HG02870 (cell line): ENCODE measurements at regions not wholly inside any gene's neighbourhood (a gene's known extent, or its start where the extent isn't known, plus 50 kb on each side); places are given as distances from the start of the nearest gene placed in this dataset.

Source experiments
- ATAC-seq: cut with Tn5 transposase; IDR thresholded peaks from one replicate; pipeline ENCODE4 v1.9.1; 2021; ENCODE audit warnings: mild to moderate bottlenecking, moderate library complexity; ENCODE audit not compliant: unreplicated experiment

GRCh38 chr16:66315210-66315825 is 51.2 kb upstream of the CDH5 start:
- peak; percentile 93 for ATAC-seq

GRCh38 chr16:66311306-66311705 is 55.2 kb upstream of the CDH5 start:
- ATAC-seq = no peak

- no peak for ATAC-seq
These were observed 57.2 kb upstream of the CDH5 start for GRCh38 chr16:66309215-66309807.

GRCh38 chr16:66308096-66308495 is 58.4 kb upstream of the CDH5 start:
- no peak for ATAC-seq

- ATAC-seq = no peak
These were observed 59.9 kb upstream of the CDH5 start for GRCh38 chr16:66306366-66307150.

DNA sequence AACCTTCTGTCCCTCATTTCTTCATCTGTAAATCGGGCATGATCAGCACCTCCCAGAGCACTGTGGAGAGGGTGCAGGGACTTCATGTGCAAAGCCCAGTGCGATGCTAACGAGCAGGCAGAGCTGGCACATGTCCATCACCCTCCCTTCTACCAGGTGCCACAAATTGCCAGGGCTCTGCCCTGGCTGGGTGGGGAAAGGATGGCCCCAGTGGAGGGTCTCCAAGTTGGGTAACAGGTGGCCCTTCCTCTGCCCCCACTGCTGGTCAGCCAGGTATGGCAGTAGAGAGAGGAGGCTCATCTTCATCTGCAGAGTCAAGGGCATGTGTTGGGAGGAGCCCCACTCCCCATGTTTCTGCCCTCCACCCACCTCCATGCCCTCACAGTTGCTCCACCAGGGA is 61.5 kb upstream of the CDH5 start:
- ATAC-seq = no peak

GRCh38 chr16:66304151-66304550 is 62.3 kb upstream of the CDH5 start:
- ATAC-seq = no peak

DNA sequence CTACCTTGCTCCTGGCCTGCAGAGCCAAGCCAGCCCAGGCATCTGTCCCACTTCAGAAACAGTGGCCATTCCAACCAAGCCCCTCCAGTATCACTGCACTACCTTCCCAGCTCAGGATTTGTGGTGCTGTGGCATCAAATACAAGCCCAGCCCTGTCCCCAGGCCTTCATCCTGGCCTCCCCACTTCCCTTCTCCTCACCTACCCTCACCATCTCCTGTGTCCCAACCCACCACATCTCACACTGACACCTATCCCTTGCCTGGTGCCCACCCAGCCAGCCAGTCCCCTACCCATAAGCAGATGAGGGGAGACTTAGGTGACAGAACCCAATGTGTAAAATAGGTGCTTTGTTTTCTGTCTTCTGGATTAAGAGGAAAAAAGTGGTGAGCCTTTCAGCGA is 66.0 kb upstream of the CDH5 start:
- ATAC-seq = no peak

DNA sequence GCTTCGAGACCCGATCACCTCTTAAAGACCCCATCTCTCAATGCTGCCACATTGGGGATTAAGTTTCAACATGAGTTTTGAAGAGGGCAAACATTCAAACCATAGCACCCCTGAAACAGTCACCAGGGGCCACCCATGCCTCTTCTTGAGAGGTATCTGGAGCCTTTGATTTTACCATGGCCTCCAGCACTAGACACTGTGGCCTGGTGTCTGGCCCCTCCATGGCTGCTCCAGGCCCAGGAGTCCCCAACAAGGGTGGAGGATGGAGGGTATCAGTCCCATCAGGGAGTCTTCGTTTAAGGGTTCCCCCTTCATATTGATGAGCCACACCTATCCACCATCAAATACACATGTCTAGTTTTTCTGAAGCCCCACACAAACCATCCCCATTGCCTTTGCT is 66.5 kb upstream of the CDH5 start:
- ATAC-seq = no peak

GRCh38 chr16:66299349-66299748 is 67.1 kb upstream of the CDH5 start:
- ATAC-seq = no peak

DNA sequence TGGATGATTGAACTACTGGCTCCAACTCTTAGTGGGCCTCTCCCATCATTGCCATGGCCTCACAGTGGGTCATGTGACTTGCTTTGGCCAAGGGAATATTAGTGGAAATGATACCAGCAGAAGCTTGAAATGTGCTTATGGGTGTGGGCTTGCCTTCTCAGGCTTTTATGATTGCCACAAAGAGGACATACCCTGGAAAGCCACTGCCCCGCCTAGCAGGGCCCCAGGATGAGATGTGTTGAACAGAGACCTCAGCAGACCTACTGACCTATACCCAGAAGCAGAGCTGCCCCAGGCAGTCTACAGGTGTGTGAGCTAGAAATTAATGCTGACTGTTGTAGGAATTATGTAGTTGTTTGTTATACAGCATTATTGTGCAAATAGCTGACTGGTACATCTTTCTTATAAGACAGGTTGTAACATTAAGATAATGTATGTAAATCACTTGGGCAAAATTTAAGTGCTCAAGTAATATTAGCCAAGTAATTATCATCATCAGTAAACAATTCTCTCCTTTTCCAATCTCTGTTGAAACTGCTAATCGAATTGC is 67.8 kb upstream of the CDH5 start:
- no peak for ATAC-seq

DNA sequence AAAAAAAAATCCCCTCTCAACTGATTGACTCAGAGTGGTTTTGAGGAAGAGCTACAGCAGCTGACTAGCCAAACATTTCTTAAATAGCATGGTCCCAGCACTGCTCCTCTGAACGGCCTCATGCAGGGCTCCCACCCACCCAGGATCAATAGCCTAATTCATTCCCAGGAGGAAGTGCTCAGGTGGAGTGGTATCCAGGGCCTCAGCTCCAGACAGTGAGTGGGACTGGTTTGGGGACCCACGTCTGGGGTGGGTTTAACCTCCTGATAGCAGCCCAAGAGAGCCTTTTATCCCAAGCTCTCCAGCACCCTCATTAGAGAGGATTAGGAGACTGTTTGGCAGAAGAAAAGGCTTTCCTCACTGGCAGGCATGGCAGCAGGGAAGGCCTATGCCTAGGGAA is 68.5 kb upstream of the CDH5 start:
- no peak for ATAC-seq

DNA sequence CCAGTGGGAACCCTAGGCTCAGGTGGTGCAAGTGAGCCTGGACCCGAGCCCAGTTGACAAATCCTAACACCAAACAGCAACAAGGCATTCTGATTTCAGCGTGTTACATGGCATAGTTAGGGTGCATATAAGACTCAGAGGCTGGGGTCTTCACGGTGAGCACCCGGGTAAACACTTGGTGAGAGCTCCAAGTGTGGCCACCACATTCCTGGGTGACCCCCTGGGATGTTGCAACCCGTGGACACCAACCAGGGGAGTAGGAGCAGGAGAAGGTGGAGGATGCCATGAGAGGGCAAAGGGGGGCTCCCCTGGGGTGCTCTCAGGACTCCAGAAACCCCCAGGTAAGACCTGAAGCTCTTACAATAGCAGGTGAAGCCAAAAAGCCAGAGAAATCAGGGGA is 69.9 kb upstream of the CDH5 start:
- no peak for ATAC-seq

DNA sequence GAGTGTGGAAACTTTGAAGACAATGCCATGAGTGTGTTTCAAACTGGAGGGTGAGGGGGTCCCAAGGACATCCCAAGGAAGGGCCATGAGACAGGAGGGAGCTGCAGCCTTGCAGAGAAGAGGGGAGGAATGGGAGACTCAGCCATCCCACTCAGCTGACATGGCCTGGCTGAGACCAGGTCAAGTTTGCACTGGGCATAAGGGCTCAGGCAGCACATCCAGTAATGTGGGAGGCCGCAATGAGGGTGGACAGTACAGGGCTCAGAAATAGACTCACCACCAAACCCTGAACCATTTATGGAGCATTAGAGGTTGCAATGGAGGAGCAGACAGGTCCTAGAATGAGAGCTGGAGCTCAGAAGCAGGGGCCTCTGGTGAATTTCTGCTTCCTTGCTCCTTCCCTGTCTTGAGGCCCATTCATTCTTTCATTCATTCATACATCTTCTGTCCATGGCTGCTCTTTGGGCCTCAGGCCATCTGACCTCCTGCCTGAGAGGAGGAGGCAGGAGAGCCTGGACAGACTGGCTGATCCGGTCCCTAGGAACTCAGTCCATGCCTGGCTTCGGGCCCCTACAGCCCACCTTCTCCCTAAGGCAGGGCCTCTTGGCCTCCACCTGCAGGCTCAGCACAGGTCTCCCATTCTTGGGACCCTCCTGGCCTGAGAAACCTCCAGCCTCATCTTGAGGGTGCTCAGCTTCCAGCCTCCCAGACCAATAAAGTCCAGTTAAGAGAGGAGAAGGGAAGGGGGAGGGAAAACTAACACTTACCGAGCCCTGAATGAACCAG is 70.5 kb upstream of the CDH5 start:
- no peak for ATAC-seq

- ATAC-seq = no peak
These were observed 71.3 kb upstream of the CDH5 start for GRCh38 chr16:66295213-66295612.

- no peak for ATAC-seq
These were observed 72.0 kb upstream of the CDH5 start for GRCh38 chr16:66294507-66294906.

- ATAC-seq = no peak
These were observed 72.6 kb upstream of the CDH5 start for GRCh38 chr16:66293932-66294331.

DNA sequence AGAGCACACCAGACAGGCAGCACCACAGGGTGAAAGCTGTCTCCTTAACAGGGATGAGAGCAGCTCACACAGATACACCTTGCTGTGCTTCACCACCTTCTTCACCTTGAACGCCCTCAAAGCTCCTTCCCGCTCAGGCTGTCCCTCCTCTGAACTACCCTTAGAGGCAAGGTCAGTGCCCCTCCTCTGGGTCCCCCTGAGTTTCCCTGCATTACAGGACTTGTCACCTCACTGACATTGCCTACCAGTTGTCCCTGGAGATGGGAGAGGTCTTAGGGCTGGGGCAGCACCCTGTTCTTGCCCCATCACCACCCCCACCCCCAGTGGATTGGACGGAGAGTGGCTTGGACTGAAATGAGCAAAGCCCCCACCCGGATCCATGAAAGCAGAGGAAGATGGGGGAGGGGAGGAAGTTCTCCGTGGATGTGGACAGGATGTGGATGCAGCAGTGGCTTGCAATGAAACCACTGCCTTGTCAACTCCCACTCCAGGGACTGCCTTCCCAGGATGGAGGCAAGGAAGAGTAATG is 73.2 kb upstream of the CDH5 start:
- ATAC-seq = no peak

- ATAC-seq = no peak
These were observed 74.1 kb upstream of the CDH5 start for GRCh38 chr16:66292241-66292935.

- no peak for ATAC-seq
These were observed 74.7 kb upstream of the CDH5 start for GRCh38 chr16:66291833-66292232.
